ENCODE measurements at regions not wholly inside any gene's neighbourhood (a gene's known extent, or its start where the extent isn't known, plus 50 kb on each side); places are given as distances from the start of the nearest gene placed in this dataset.

GRCh38 chr6:81865712-81866111 lies 113.2 kb upstream of the TENT5A start:
- TF ChIP-seq CTCF (IDR thresholded peaks at IDR 0.05; ENCODE audit: extremely low read depth in 1 of 2, insufficient read depth in 1 of 2, low read depth in 1 of 2, low read length in 2 of 2) (no peak), EZH2 (IDR thresholded peaks at IDR 0.05; ENCODE audit: borderline replicate concordance, low read depth, low read length, severe bottlenecking) (no peak), POLR2A (IDR thresholded peaks at IDR 0.05; ENCODE audit: low read depth, low read length) (no peak)

All from endothelial cell of umbilical vein (primary cell).